Urothelium cell line (cell line): ENCODE measurements at regions not wholly inside any gene's neighbourhood (a gene's known extent, or its start where the extent isn't known, plus 50 kb on each side); places are given as distances from the start of the nearest gene placed in this dataset.

Experiments
- DNase-seq: peaks from one replicate; pipeline ENCODE4 v3.0.0; 2011; ENCODE audit warnings: low spot score, mixed read lengths
- FAIRE-seq: peaks from 2 replicates; lab custom pipeline; 2011; peaks lifted over from hg19 to GRCh38; lab: Jason Lieb, UNC

GRCh38 chr7:130894909-130895750 lies 161.1 kb upstream of the KLF14 start:
- no peak for DNase-seq

GRCh38 chr7:130896051-130896881 lies 162.3 kb upstream of the KLF14 start:
- DNase-seq = no peak
- FAIRE-seq = no peak

More at GRCh38 chr7:130894909-130895750, 161.1 kb upstream of the KLF14 start:
- FAIRE-seq = no peak

- DNase-seq = peak; percentile 29
Observed at GRCh38 chr7:130896898-130897514, 163.0 kb upstream of the KLF14 start.

GRCh38 chr7:130897515-130898419 lies 163.8 kb upstream of the KLF14 start:
- FAIRE-seq = no peak

More at GRCh38 chr7:130896898-130897514, 163.0 kb upstream of the KLF14 start:
- no peak for FAIRE-seq

GRCh38 chr7:130899071-130899560 lies 165.1 kb upstream of the KLF14 start:
- FAIRE-seq = no peak

More at GRCh38 chr7:130897515-130898419, 163.8 kb upstream of the KLF14 start:
- DNase-seq = no peak

GRCh38 chr7:130899638-130900401 lies 165.8 kb upstream of the KLF14 start:
- FAIRE-seq (no peak), DNase-seq (no peak)

More at GRCh38 chr7:130899071-130899560, 165.1 kb upstream of the KLF14 start:
- no peak for DNase-seq

GRCh38 chr7:130900471-130901076 lies 166.6 kb upstream of the KLF14 start:
- no peak for DNase-seq
- no peak for FAIRE-seq

GRCh38 chr7:130901209-130901783 lies 167.3 kb upstream of the KLF14 start:
- peak; percentile 52 for DNase-seq
- no peak for FAIRE-seq

- FAIRE-seq (no peak), DNase-seq (no peak)
Observed at GRCh38 chr7:130902755-130903357, 168.8 kb upstream of the KLF14 start.

GRCh38 chr7:130903358-130903974 lies 169.5 kb upstream of the KLF14 start:
- DNase-seq = peak; percentile 30
- no peak for FAIRE-seq

GRCh38 chr7:130904031-130904757 lies 170.2 kb upstream of the KLF14 start:
- peak; percentile 45 for DNase-seq
- no peak for FAIRE-seq

- FAIRE-seq (no peak), DNase-seq (no peak)
Observed at GRCh38 chr7:130904792-130905191, 170.8 kb upstream of the KLF14 start.

- FAIRE-seq (no peak), DNase-seq (no peak)
Observed at GRCh38 chr7:130906575-130906974, 172.6 kb upstream of the KLF14 start.

GRCh38 chr7:130907439-130907838 lies 173.4 kb upstream of the KLF14 start:
- no peak for FAIRE-seq
- no peak for DNase-seq

- DNase-seq (no peak), FAIRE-seq (no peak)
Observed at GRCh38 chr7:130908345-130909160, 174.5 kb upstream of the KLF14 start.
